ENCODE measurements at regions not wholly inside any gene's neighbourhood (a gene's known extent, or its start where the extent isn't known, plus 50 kb on each side); places are given as distances from the start of the nearest gene placed in this dataset.

DNA sequence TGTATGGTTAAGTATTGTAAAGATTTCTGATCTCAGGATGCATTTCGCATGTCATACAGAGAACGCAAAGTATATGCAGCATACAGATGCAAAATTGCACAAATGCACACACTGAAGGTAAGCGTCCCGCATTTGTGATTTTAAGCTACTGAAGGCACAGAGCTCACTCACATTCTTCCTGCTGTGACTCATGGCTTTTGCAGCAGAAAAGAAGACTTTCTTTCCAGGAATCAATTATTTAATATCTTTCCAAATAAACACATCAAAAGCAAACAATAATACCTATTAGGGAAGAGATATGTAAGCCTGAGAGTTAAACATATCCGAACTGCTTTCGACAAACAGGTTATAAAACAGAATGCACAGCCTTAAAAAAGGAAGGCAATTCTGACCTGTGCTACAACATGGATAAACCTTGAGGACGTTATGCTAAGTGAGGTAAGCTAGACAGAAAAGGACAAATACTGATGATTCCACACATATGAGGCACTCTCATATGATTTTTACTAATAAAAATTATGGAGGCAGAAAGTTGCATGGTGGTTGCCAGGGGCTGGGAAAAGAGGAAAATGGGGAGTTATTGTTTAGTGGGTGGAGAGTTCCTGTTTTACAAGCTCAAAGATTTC is 109.0 kb downstream of the TFAP2A start:
- WGBS, 5 donors, result 85 to 90% (median 87%) methylated on average over 7 of the region's 7 CpGs
- no peak overlapping the region for H3K27ac ChIP-seq
- no peaks in the 10 kb centered on the region for H3K9me3 ChIP-seq
- H3K4me1 ChIP-seq, result no peaks in the 10 kb centered on the region
- no peak for DNase-seq
- no peak overlapping the region for H3K4me3 ChIP-seq
- H3K36me3 ChIP-seq, result no peaks in the 10 kb centered on the region
- intact Hi-C loops (cut with DNase I; ENCODE audit: low total_unique reads), result no loop called here
- peaks cover 0 to 5% (median 0%) of the 10 kb centered on the region in 7 donors for H3K27me3 ChIP-seq (replicated peaks in 1 of 7)
- no peak for TF ChIP-seq POLR2A (IDR thresholded peaks at IDR 0.05)
- no peak for TF ChIP-seq POLR2AphosphoS5 (IDR thresholded peaks at IDR 0.05)
- TF ChIP-seq, protein P1, sequence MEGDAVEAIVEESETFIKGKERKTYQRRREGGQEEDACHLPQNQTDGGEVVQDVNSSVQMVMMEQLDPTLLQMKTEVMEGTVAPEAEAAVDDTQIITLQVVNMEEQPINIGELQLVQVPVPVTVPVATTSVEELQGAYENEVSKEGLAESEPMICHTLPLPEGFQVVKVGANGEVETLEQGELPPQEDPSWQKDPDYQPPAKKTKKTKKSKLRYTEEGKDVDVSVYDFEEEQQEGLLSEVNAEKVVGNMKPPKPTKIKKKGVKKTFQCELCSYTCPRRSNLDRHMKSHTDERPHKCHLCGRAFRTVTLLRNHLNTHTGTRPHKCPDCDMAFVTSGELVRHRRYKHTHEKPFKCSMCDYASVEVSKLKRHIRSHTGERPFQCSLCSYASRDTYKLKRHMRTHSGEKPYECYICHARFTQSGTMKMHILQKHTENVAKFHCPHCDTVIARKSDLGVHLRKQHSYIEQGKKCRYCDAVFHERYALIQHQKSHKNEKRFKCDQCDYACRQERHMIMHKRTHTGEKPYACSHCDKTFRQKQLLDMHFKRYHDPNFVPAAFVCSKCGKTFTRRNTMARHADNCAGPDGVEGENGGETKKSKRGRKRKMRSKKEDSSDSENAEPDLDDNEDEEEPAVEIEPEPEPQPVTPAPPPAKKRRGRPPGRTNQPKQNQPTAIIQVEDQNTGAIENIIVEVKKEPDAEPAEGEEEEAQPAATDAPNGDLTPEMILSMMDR (IDR thresholded peaks at IDR 0.05 in 8 of 11, conservative IDR thresholded peaks at IDR 0.05 in 3 of 11), result no peak

DNA sequence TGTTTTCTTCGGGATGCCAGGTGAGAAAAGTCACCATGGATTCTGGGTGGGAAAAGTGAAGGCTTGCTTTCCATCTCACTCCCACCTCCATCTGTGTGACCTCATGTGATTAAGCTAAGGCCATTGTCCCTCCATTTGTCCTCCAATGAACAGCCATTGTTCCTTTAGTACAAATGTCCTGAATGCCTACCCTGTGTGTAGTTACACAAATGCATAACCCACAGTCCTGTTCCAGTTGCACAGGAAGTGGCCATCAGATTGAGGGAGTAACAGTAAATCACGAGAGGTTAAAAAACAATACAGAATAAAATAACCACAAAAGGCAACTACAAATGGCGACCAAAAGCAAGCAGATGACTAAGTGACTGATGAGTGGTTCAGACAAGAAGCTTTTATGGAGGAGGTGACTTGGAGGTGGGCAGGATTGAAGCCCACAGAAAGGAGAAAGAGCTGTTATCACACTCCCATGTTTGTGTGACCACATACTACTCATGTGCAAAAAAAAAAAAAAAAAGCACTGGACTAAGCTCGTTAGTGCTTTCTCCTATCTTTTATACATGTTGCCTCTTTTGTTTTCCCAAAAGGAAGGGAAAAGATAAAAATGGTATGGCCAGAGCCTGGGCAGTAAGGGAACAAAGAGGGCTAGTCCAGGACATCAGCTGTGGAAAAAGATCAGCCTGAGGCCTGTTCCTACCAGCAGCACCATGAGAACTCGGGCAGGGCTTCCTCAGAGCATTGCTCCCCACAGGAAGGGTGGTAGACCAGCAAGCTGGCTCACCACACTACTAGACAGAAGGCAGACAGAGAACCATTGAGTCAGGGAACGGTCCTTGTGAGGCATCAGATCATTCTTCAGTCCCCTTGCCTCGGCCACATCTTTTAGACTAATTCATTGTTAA is 111.0 kb downstream of the TFAP2A start:
- H3K4me3 ChIP-seq, result no peak overlapping the region
- H3K9me3 ChIP-seq, result no peaks in the 10 kb centered on the region
- 65 to 70% (median 66%) methylated on average over 7 of the region's 7 CpGs for WGBS, 5 donors
- TF ChIP-seq POLR2AphosphoS5 (IDR thresholded peaks at IDR 0.05), result no peak
- TF ChIP-seq POLR2A (IDR thresholded peaks at IDR 0.05), result no peak
- TF ChIP-seq, protein P1 (IDR thresholded peaks at IDR 0.05 in 8 of 11, conservative IDR thresholded peaks at IDR 0.05 in 3 of 11), result no peak
- H3K27ac ChIP-seq, result no peak overlapping the region
- H3K27me3 ChIP-seq (replicated peaks in 1 of 7), result peaks cover 0 to 5% (median 0%) of the 10 kb centered on the region in 7 donors
- no peaks in the 10 kb centered on the region for H3K36me3 ChIP-seq
- no peak for DNase-seq
- intact Hi-C loops (cut with DNase I; ENCODE audit: low total_unique reads), result no loop called here
- H3K4me1 ChIP-seq, result no peaks in the 10 kb centered on the region

DNA sequence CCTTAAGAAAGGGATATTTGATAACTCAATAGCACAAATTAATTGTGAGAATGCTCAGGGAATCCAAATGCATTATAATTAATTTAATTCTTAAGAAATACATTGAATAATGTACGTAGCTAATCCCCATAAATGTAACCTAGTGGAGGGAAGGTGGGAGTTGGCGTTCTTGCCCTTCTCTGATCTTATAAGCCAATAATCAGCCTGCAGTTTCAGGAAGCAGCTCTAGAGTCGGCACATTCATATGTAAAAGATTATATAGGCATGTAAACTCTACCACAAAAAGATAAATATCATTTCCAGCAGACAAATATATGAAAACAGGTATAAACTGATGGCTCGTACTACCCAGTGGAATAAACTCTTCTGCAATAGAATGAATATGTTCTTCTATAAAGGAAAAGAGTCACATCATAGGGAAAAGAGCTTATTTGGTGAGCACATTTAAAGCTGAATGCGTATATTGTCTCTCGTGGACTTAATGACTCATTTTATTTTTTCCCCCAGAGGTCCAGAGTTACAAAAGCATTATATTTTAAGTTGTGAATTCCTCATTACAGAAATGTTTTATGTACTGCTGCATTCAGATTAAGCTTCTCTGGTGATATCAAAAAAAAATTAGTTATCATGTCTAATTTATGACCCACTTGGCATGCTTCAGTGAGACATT is 112.2 kb downstream of the TFAP2A start:
- Histone ChIP-seq H3K36me3 (no peaks in the 10 kb centered on the region), H3K4me3 (no peak overlapping the region), H3K4me1 (no peaks in the 10 kb centered on the region), H3K27ac (no peak overlapping the region), H3K9me3 (no peaks in the 10 kb centered on the region), H3K27me3 (replicated peaks in 1 of 7) (peaks cover 0 to 5% (median 0%) of the 10 kb centered on the region in 7 donors)
- no peak for TF ChIP-seq POLR2A (IDR thresholded peaks at IDR 0.05)
- TF ChIP-seq, protein P1 (IDR thresholded peaks at IDR 0.05 in 8 of 11, conservative IDR thresholded peaks at IDR 0.05 in 3 of 11), result no peak
- TF ChIP-seq POLR2AphosphoS5 (IDR thresholded peaks at IDR 0.05), result no peak
- intact Hi-C loops (cut with DNase I; ENCODE audit: low total_unique reads), result no loop called here
- 69 to 75% (median 70%) methylated on average over 6 of the region's 6 CpGs for WGBS, 5 donors
- DNase-seq, result no peak

DNA sequence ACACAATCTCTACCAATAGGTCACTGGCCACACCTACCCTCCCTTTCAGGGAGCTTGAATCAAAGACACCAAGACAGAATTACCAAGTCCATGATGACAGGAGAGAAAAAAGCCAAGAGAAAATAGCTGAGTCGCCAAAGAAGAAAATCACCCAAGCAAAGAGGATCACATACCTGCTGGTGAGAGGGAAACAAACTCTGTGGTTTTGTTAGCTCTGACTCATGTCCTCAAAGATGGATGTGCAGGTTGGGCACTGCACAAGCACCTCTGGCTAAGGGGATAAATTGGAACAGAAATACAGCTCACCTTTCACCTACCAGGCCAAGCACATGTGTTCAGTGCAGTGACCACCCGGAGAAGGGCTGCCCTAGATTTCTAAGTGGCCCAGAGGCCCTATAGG is 114.8 kb downstream of the TFAP2A start:
- DNase-seq, result no peak
- Histone ChIP-seq H3K4me1 (no peaks in the 10 kb centered on the region), H3K27ac (no peak overlapping the region), H3K9me3 (no peaks in the 10 kb centered on the region), H3K36me3 (no peaks in the 10 kb centered on the region), H3K27me3 (replicated peaks in 1 of 7) (peaks cover 0 to 5% (median 0%) of the 10 kb centered on the region in 7 donors), H3K4me3 (no peak overlapping the region)
- 52 to 98% (median 87%) methylated on average over 2 of the region's 2 CpGs for WGBS, 5 donors
- intact Hi-C loops (cut with DNase I; ENCODE audit: low total_unique reads), result no loop called here
- TF ChIP-seq POLR2A (IDR thresholded peaks at IDR 0.05) (no peak), POLR2AphosphoS5 (IDR thresholded peaks at IDR 0.05) (no peak)
- TF ChIP-seq, protein P1 (IDR thresholded peaks at IDR 0.05 in 8 of 11, conservative IDR thresholded peaks at IDR 0.05 in 3 of 11), result no peak

Data from spleen (tissue), 11 donors.